ENCODE measurements at regions not wholly inside any gene's neighbourhood (a gene's known extent, or its start where the extent isn't known, plus 50 kb on each side); places are given as distances from the start of the nearest gene placed in this dataset.

GRCh38 chr5:74391410-74391809, 249.1 kb downstream of the ENC1 start:
- TF ChIP-seq, protein P1, sequence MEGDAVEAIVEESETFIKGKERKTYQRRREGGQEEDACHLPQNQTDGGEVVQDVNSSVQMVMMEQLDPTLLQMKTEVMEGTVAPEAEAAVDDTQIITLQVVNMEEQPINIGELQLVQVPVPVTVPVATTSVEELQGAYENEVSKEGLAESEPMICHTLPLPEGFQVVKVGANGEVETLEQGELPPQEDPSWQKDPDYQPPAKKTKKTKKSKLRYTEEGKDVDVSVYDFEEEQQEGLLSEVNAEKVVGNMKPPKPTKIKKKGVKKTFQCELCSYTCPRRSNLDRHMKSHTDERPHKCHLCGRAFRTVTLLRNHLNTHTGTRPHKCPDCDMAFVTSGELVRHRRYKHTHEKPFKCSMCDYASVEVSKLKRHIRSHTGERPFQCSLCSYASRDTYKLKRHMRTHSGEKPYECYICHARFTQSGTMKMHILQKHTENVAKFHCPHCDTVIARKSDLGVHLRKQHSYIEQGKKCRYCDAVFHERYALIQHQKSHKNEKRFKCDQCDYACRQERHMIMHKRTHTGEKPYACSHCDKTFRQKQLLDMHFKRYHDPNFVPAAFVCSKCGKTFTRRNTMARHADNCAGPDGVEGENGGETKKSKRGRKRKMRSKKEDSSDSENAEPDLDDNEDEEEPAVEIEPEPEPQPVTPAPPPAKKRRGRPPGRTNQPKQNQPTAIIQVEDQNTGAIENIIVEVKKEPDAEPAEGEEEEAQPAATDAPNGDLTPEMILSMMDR (IDR thresholded peaks at IDR 0.05; ENCODE audit: low read length), result no peak
- TF ChIP-seq EZH2phosphoT487 (IDR thresholded peaks at IDR 0.05; ENCODE audit: low read length), result no peak
